H1 (cell line): ENCODE measurements at regions not wholly inside any gene's neighbourhood (a gene's known extent, or its start where the extent isn't known, plus 50 kb on each side); places are given as distances from the start of the nearest gene placed in this dataset.

Experiments
- TCF12 ChIP-seq: IDR thresholded peaks from 2 replicates; pipeline ENCODE4 v1.6.1; 2011; ENCODE audit warnings: low read depth, mild to moderate bottlenecking, low read length
- ZNF274 ChIP-seq: IDR thresholded peaks from 2 replicates; pipeline ENCODE4 v1.7.0; 2012; ENCODE audit warnings: low read length, borderline replicate concordance; ENCODE audit errors: extremely low read depth

GRCh38 chr1:187275346-187275745 lies 446.6 kb downstream of the PLA2G4A start (continued):
- no peak for TF ChIP-seq ZNF274
- no peak for TF ChIP-seq TCF12
